ENCODE measurements at regions not wholly inside any gene's neighbourhood (a gene's known extent, or its start where the extent isn't known, plus 50 kb on each side); places are given as distances from the start of the nearest gene placed in this dataset.

GRCh38 chr3:35894735-35895134 lies 255.4 kb downstream of the ARPP21 start:
- Histone ChIP-seq H4K20me1 (replicated peaks; ENCODE audit: control insufficient read depth, extremely low read depth, insufficient read depth, low read length) (no peaks in the 10 kb centered on the region), H3K27me3 (ENCODE audit: control insufficient read depth in 2 of 2, insufficient read depth in 2 of 2, low read length in 2 of 2) (no peaks in the 10 kb centered on the region), H3K36me3 (ENCODE audit: control insufficient read depth in 2 of 2, extremely low read depth in 1 of 2, insufficient read depth in 2 of 2, low read length in 2 of 2) (no peaks in the 10 kb centered on the region), H3K9me1 (replicated peaks; ENCODE audit: control insufficient read depth, extremely low read depth, insufficient read depth, low read length) (no peaks in the 10 kb centered on the region), H3K4me3 (replicated peaks in 1 of 3; ENCODE audit: insufficient read depth in 1 of 3, low read depth in 1 of 3, low read length in 3 of 3) (no peak overlapping the region), H3K4me2 (ENCODE audit: insufficient read depth, low read length) (no peak overlapping the region), H3K4me1 (ENCODE audit: control insufficient read depth, extremely low read depth, insufficient read depth, low read length) (no peaks in the 10 kb centered on the region), H3K79me2 (ENCODE audit: control insufficient read depth, insufficient read depth, low read length) (no peaks in the 10 kb centered on the region), H3K9me3 (replicated peaks; ENCODE audit: control insufficient read depth, insufficient read depth, low read length) (no peaks in the 10 kb centered on the region), H3K27ac (ENCODE audit: insufficient read depth, low read depth, low read length) (no peak overlapping the region), H2AFZ (ENCODE audit: low read depth, low read length) (no peak overlapping the region), H3K9ac (replicated peaks; ENCODE audit: extremely low read depth, insufficient read depth, low read length) (no peak overlapping the region)
- TF ChIP-seq POLR2AphosphoS5 (IDR thresholded peaks at IDR 0.05; ENCODE audit: insufficient read depth, low read depth, low read length) (no peak), EZH2 (IDR thresholded peaks at IDR 0.05; ENCODE audit: borderline replicate concordance, low read depth, low read length, severe bottlenecking) (no peak), FOS (IDR thresholded peaks at IDR 0.05; ENCODE audit: borderline replicate concordance, insufficient read depth, low read length) (no peak), JUN (IDR thresholded peaks at IDR 0.05; ENCODE audit: borderline replicate concordance, insufficient read depth, insufficient read length, low read depth) (no peak)
- DNase-seq (ENCODE audit: low read depth, low spot score) (no peak), FAIRE-seq (no peak)
- BruUV-seq (replicated peaks): no TSS peak
- POLR2A ChIA-PET: no interaction called here
- intact Hi-C loops (cut with micrococcal nuclease) (no loop called here), dilution Hi-C loops (cut with MboI; ENCODE audit: extremely low pct_ligation_motif_present, low sequenced_read_pairs) (no loop called here)
- CTCF ChIA-PET: interaction anchor here (2.7 kb wide), 1 partner anchor 14 kb away, joined by 15 read pairs; no protein-coding TSS in a partner anchor

DNA sequence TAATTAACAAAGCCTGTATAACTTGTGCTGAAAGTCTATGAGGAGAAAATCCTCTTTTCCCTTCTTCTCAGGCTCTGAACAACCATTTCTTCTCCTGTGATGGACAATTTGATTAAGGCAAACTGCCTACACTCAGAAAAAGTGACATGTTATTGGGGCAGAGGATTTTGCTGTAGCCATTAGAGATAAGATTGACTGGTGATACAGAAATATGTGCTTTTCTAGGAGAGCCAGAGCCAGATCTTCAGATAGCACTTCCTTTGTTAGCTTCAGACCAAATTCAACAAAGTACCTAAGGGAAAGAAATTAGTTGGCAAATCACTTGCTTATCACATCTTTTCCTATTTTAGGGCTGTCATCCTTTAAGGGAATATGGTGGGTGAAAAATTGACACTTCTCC lies 259.9 kb downstream of the ARPP21 start:
- FAIRE-seq (no peak), DNase-seq (ENCODE audit: low read depth, low spot score) (no peak)
- Histone ChIP-seq H3K27ac (ENCODE audit: insufficient read depth, low read depth, low read length) (no peak overlapping the region), H3K36me3 (ENCODE audit: control insufficient read depth in 2 of 2, extremely low read depth in 1 of 2, insufficient read depth in 2 of 2, low read length in 2 of 2) (no peaks in the 10 kb centered on the region), H2AFZ (ENCODE audit: low read depth, low read length) (no peak overlapping the region), H4K20me1 (replicated peaks; ENCODE audit: control insufficient read depth, extremely low read depth, insufficient read depth, low read length) (no peaks in the 10 kb centered on the region), H3K9me3 (replicated peaks; ENCODE audit: control insufficient read depth, insufficient read depth, low read length) (no peaks in the 10 kb centered on the region), H3K4me1 (ENCODE audit: control insufficient read depth, extremely low read depth, insufficient read depth, low read length) (no peaks in the 10 kb centered on the region), H3K4me3 (replicated peaks in 1 of 3; ENCODE audit: insufficient read depth in 1 of 3, low read depth in 1 of 3, low read length in 3 of 3) (no peak overlapping the region), H3K79me2 (ENCODE audit: control insufficient read depth, insufficient read depth, low read length) (no peaks in the 10 kb centered on the region), H3K4me2 (ENCODE audit: insufficient read depth, low read length) (no peak overlapping the region), H3K9me1 (replicated peaks; ENCODE audit: control insufficient read depth, extremely low read depth, insufficient read depth, low read length) (no peaks in the 10 kb centered on the region), H3K9ac (replicated peaks; ENCODE audit: extremely low read depth, insufficient read depth, low read length) (no peak overlapping the region), H3K27me3 (ENCODE audit: control insufficient read depth in 2 of 2, insufficient read depth in 2 of 2, low read length in 2 of 2) (no peaks in the 10 kb centered on the region)
- TF ChIP-seq FOS (IDR thresholded peaks at IDR 0.05; ENCODE audit: borderline replicate concordance, insufficient read depth, low read length): no peak
- TF ChIP-seq EZH2 (IDR thresholded peaks at IDR 0.05; ENCODE audit: borderline replicate concordance, low read depth, low read length, severe bottlenecking): no peak
- no peak for TF ChIP-seq GATA2 (IDR thresholded peaks at IDR 0.05; ENCODE audit: insufficient read depth, insufficient read length, low read depth, low read length)
- TF ChIP-seq JUN (IDR thresholded peaks at IDR 0.05; ENCODE audit: borderline replicate concordance, insufficient read depth, insufficient read length, low read depth): no peak
- TF ChIP-seq MYC (IDR thresholded peaks at IDR 0.05; ENCODE audit: low read depth, low read length): no peak
- TF ChIP-seq, protein P1, sequence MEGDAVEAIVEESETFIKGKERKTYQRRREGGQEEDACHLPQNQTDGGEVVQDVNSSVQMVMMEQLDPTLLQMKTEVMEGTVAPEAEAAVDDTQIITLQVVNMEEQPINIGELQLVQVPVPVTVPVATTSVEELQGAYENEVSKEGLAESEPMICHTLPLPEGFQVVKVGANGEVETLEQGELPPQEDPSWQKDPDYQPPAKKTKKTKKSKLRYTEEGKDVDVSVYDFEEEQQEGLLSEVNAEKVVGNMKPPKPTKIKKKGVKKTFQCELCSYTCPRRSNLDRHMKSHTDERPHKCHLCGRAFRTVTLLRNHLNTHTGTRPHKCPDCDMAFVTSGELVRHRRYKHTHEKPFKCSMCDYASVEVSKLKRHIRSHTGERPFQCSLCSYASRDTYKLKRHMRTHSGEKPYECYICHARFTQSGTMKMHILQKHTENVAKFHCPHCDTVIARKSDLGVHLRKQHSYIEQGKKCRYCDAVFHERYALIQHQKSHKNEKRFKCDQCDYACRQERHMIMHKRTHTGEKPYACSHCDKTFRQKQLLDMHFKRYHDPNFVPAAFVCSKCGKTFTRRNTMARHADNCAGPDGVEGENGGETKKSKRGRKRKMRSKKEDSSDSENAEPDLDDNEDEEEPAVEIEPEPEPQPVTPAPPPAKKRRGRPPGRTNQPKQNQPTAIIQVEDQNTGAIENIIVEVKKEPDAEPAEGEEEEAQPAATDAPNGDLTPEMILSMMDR (IDR thresholded peaks at IDR 0.05; ENCODE audit: extremely low read depth in 1 of 2, insufficient read depth in 1 of 2, low read depth in 1 of 2, low read length in 2 of 2): no peak
- no peak for TF ChIP-seq POLR2A (IDR thresholded peaks at IDR 0.05; ENCODE audit: low read depth, low read length)
- TF ChIP-seq POLR2AphosphoS5 (IDR thresholded peaks at IDR 0.05; ENCODE audit: insufficient read depth, low read depth, low read length): no peak
- TF ChIP-seq MAX (IDR thresholded peaks at IDR 0.05; ENCODE audit: insufficient read depth, insufficient read length): no peak
- no TSS peak for BruUV-seq (replicated peaks)
- dilution Hi-C loops (cut with MboI; ENCODE audit: extremely low pct_ligation_motif_present, low sequenced_read_pairs) (no loop called here), intact Hi-C loops (cut with micrococcal nuclease) (no loop called here)
- CTCF ChIA-PET: no interaction called here
- POLR2A ChIA-PET: no interaction called here
